ENCODE measurements at regions not wholly inside any gene's neighbourhood (a gene's known extent, or its start where the extent isn't known, plus 50 kb on each side); places are given as distances from the start of the nearest gene placed in this dataset.

DNA sequence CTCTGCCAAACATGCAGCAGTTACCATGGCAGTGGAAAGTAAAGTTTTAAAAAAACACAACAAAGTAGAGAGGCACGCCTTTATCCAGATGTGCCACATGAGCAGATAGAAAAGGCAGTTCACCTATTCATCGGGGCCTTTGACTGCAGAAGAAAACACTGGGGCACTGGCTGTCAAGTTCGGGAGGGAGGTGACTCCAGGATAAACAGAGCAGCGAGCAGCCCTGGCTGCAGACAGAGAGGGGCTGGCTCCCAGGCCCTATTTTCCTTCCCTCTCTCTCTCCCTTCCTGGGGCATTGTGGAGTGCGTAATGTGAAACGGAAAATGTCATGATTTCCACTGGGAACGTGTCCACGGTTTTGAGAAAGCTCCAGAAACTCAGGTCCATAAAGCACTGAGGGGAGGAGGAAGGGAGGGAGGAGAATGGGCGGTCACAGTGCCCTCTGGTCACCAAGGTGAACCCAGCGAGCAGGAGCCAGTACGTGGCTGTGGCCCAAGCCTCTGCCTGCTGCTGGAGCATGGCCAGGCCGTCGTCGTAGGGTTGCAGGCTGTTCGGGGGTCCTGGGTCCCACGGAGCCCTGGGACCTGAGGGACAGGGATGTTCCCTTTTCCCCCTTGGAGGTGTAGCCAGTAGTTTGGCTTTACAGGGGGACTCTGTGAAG, 114.7 kb upstream of the IRF2BP2 start (continued):
- TF ChIP-seq HMGXB4 (CRISPR knock-in tag; IDR thresholded peaks at IDR 0.05; ENCODE audit: borderline replicate concordance in 1 of 2, low read depth in 1 of 2) (0 out of 4 replicates have a peak, but pooled peaks of 1 of the 2 experiments have one; percentile 29), ZNF143 (CRISPR knock-in tag; IDR thresholded peaks at IDR 0.05) (no peak), SRF (IDR thresholded peaks at IDR 0.05; ENCODE audit: low read depth, low read length) (no peak), POLR2AphosphoS5 (IDR thresholded peaks at IDR 0.05; ENCODE audit: low read depth, low read length) (peak; percentile 84), MAFG (CRISPR knock-in tag; IDR thresholded peaks at IDR 0.05) (no peak), NCOA1 (CRISPR knock-in tag; IDR thresholded peaks at IDR 0.05) (0 out of 2 replicates have a peak, but pooled peaks have one; percentile 79), SKI (IDR thresholded peaks at IDR 0.05; ENCODE audit: partially characterized antibody) (peak; percentile 67), ZSCAN29 (CRISPR knock-in tag; conservative IDR thresholded peaks at IDR 0.05) (no peak), ETV5 (CRISPR knock-in tag; IDR thresholded peaks at IDR 0.05; ENCODE audit: borderline replicate concordance) (no peak), ZNF20 (CRISPR knock-in tag; IDR thresholded peaks at IDR 0.05) (no peak), KLF6 (CRISPR knock-in tag; IDR thresholded peaks at IDR 0.05) (no peak; the same call in 1 of the 2 replicates), RBFOX2 (IDR thresholded peaks at IDR 0.05; ENCODE audit: low read depth, low read length) (peak; percentile 91), KLF13 (CRISPR knock-in tag; IDR thresholded peaks at IDR 0.05) (no peak)
- TF ChIP-seq, protein P1, sequence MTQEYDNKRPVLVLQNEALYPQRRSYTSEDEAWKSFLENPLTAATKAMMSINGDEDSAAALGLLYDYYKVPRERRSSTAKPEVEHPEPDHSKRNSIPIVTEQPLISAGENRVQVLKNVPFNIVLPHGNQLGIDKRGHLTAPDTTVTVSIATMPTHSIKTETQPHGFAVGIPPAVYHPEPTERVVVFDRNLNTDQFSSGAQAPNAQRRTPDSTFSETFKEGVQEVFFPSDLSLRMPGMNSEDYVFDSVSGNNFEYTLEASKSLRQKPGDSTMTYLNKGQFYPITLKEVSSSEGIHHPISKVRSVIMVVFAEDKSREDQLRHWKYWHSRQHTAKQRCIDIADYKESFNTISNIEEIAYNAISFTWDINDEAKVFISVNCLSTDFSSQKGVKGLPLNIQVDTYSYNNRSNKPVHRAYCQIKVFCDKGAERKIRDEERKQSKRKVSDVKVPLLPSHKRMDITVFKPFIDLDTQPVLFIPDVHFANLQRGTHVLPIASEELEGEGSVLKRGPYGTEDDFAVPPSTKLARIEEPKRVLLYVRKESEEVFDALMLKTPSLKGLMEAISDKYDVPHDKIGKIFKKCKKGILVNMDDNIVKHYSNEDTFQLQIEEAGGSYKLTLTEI (CRISPR knock-in tag; conservative IDR thresholded peaks at IDR 0.05), result no peak
- TF ChIP-seq, protein P2, sequence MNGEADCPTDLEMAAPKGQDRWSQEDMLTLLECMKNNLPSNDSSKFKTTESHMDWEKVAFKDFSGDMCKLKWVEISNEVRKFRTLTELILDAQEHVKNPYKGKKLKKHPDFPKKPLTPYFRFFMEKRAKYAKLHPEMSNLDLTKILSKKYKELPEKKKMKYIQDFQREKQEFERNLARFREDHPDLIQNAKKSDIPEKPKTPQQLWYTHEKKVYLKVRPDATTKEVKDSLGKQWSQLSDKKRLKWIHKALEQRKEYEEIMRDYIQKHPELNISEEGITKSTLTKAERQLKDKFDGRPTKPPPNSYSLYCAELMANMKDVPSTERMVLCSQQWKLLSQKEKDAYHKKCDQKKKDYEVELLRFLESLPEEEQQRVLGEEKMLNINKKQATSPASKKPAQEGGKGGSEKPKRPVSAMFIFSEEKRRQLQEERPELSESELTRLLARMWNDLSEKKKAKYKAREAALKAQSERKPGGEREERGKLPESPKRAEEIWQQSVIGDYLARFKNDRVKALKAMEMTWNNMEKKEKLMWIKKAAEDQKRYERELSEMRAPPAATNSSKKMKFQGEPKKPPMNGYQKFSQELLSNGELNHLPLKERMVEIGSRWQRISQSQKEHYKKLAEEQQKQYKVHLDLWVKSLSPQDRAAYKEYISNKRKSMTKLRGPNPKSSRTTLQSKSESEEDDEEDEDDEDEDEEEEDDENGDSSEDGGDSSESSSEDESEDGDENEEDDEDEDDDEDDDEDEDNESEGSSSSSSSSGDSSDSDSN (CRISPR knock-in tag; IDR thresholded peaks at IDR 0.05), result peak; percentile 66
